HG03432 (cell line): ENCODE measurements at regions not wholly inside any gene's neighbourhood (a gene's known extent, or its start where the extent isn't known, plus 50 kb on each side); places are given as distances from the start of the nearest gene placed in this dataset.
A peak's percentile ranks its signal among the peaks of the same experiment; 100 is the strongest.
"Not testable (repeated sequence)": the region's sequence is repeated elsewhere in the genome, so short reads cannot be mapped to it uniquely, and the experiment has no call there.

Experiments
- ATAC-seq: cut with Tn5 transposase; IDR thresholded peaks from one replicate; pipeline ENCODE4 v1.9.1; 2021; ENCODE audit warnings: mild to moderate bottlenecking, moderate library complexity; ENCODE audit not compliant: unreplicated experiment

- no peak for ATAC-seq
Observed at GRCh38 chr9:587527-587926, 254.0 kb upstream of the DMRT1 start.

- no peak for ATAC-seq
Observed at GRCh38 chr9:588981-589380, 252.5 kb upstream of the DMRT1 start.

- ATAC-seq = no peak
Observed at GRCh38 chr9:589723-590122, 251.8 kb upstream of the DMRT1 start.

- no peak for ATAC-seq
Observed at GRCh38 chr9:591292-591691, 250.2 kb upstream of the DMRT1 start.

- no peak for ATAC-seq
Observed at GRCh38 chr9:592225-592624, 249.3 kb upstream of the DMRT1 start.

GRCh38 chr9:592733-593132 lies 248.8 kb upstream of the DMRT1 start:
- no peak for ATAC-seq

- no peak for ATAC-seq
Observed at GRCh38 chr9:593809-594208, 247.7 kb upstream of the DMRT1 start.

GRCh38 chr9:596703-597102 lies 244.8 kb upstream of the DMRT1 start:
- no peak for ATAC-seq

- no peak for ATAC-seq
Observed at GRCh38 chr9:600006-600405, 241.5 kb upstream of the DMRT1 start.

- no peak for ATAC-seq
Observed at GRCh38 chr9:602716-603115, 238.8 kb upstream of the DMRT1 start.

GRCh38 chr9:603126-603525 lies 238.4 kb upstream of the DMRT1 start:
- no peak for ATAC-seq

GRCh38 chr9:607417-607816 lies 234.1 kb upstream of the DMRT1 start:
- no peak for ATAC-seq

- peak; percentile 93 for ATAC-seq
Observed at GRCh38 chr9:613771-614347, 227.6 kb upstream of the DMRT1 start.

GRCh38 chr9:614431-614830 lies 227.1 kb upstream of the DMRT1 start:
- ATAC-seq = no peak

- no peak for ATAC-seq
Observed at GRCh38 chr9:615756-616155, 225.7 kb upstream of the DMRT1 start.

GRCh38 chr9:616694-617093 lies 224.8 kb upstream of the DMRT1 start:
- no peak for ATAC-seq

- ATAC-seq = no peak
Observed at GRCh38 chr9:617445-618085, 223.9 kb upstream of the DMRT1 start.

- no peak for ATAC-seq
Observed at GRCh38 chr9:618478-618877, 223.0 kb upstream of the DMRT1 start.

- ATAC-seq = no peak
Observed at GRCh38 chr9:621201-621855, 220.2 kb upstream of the DMRT1 start.

GRCh38 chr9:624935-625500 lies 216.5 kb upstream of the DMRT1 start:
- no peak for ATAC-seq

GRCh38 chr9:625613-626012 lies 215.9 kb upstream of the DMRT1 start:
- no peak for ATAC-seq

- ATAC-seq = not testable (repeated sequence)
Observed at GRCh38 chr9:626114-626513, 215.4 kb upstream of the DMRT1 start.
